Fibroblast of gingiva (primary cell): ENCODE measurements at regions not wholly inside any gene's neighbourhood (a gene's known extent, or its start where the extent isn't known, plus 50 kb on each side); places are given as distances from the start of the nearest gene placed in this dataset.

ENCODE experiments used
- DNase-seq: peaks from one replicate; pipeline ENCODE4 v3.0.0-alpha.2; 2011; ENCODE audit warnings: low read depth

- no peak for DNase-seq
Observed at GRCh38 chr20:60803335-60804055, 448.6 kb upstream of the CDH4 start.

- DNase-seq, result no peak
Observed at GRCh38 chr20:60804240-60804917, 447.7 kb upstream of the CDH4 start.

GRCh38 chr20:60804918-60805630, 447.0 kb upstream of the CDH4 start:
- no peak for DNase-seq

GRCh38 chr20:60806354-60806753, 445.7 kb upstream of the CDH4 start:
- no peak for DNase-seq

GRCh38 chr20:60806824-60807223, 445.2 kb upstream of the CDH4 start:
- no peak for DNase-seq

- DNase-seq, result no peak
Observed at GRCh38 chr20:60808003-60808672, 443.9 kb upstream of the CDH4 start.

GRCh38 chr20:60808701-60809100, 443.4 kb upstream of the CDH4 start:
- DNase-seq, result no peak

- DNase-seq, result no peak
Observed at GRCh38 chr20:60810561-60810960, 441.5 kb upstream of the CDH4 start.

GRCh38 chr20:60812561-60812960, 439.5 kb upstream of the CDH4 start:
- no peak for DNase-seq

- no peak for DNase-seq
Observed at GRCh38 chr20:60813066-60813465, 439.0 kb upstream of the CDH4 start.

GRCh38 chr20:60815656-60816055, 436.4 kb upstream of the CDH4 start:
- DNase-seq, result no peak

GRCh38 chr20:60816901-60817300, 435.2 kb upstream of the CDH4 start:
- no peak for DNase-seq

GRCh38 chr20:60817891-60818290, 434.2 kb upstream of the CDH4 start:
- no peak for DNase-seq

- no peak for DNase-seq
Observed at GRCh38 chr20:60819511-60819910, 432.6 kb upstream of the CDH4 start.

- DNase-seq, result no peak
Observed at GRCh38 chr20:60820149-60820548, 431.9 kb upstream of the CDH4 start.

- DNase-seq, result no peak
Observed at GRCh38 chr20:60820918-60821317, 431.1 kb upstream of the CDH4 start.

GRCh38 chr20:60822699-60823607, 429.1 kb upstream of the CDH4 start:
- DNase-seq, result no peak

GRCh38 chr20:60835876-60836275, 416.2 kb upstream of the CDH4 start:
- DNase-seq, result no peak

- DNase-seq, result no peak
Observed at GRCh38 chr20:60837173-60837770, 414.8 kb upstream of the CDH4 start.

- no peak for DNase-seq
Observed at GRCh38 chr20:60838297-60838696, 413.8 kb upstream of the CDH4 start.

GRCh38 chr20:60840971-60841370, 411.1 kb upstream of the CDH4 start:
- DNase-seq, result no peak
